ENCODE measurements at regions not wholly inside any gene's neighbourhood (a gene's known extent, or its start where the extent isn't known, plus 50 kb on each side); places are given as distances from the start of the nearest gene placed in this dataset.

DNA sequence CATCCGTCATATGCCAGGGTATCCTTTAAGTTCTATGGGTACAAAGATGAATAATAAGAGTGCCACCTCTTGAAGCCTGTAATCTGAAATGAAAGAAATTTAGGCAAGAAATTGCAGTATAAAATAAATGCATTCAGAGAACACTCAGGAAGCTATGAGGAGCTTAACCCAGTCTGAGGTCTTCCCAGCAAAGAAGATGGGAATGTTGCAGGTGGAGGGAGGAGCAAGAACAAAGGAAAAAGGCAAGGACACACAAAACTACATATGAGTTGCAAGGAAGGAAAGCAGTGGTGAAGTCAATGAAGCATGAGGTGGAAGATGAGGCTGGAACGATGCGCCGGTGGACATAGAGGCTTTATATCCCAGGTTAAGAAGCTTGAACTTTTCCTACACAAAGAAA, 67.0 kb upstream of the DST start:
- POLR2A ChIA-PET: interaction anchor here (0.9 to 3.9 kb wide), 5 partner anchors 50 to 142 kb away, joined by 3 to 21 read pairs (median 4); no protein-coding TSS in a partner anchor

GRCh38 chr6:56708810-56709597, 66.3 kb upstream of the DST start:
- Histone ChIP-seq H3K4me3 (no peak overlapping the region), H3K79me2 (ENCODE audit: control insufficient read depth, insufficient read depth, low read length) (peaks cover 53% of the 10 kb centered on the region), H2AFZ (ENCODE audit: control insufficient read depth, low read depth, low read length) (0 out of 2 replicates have a peak overlapping the region, but pooled peaks have one; percentile 11), H4K20me1 (ENCODE audit: control insufficient read depth, insufficient read depth) (no peaks in the 10 kb centered on the region), H3K4me2 (ENCODE audit: control insufficient read depth, insufficient read depth) (no peak overlapping the region), H3K4me1 (ENCODE audit: control insufficient read depth, insufficient read depth, low read length) (peaks cover 8% of the 10 kb centered on the region), H3K36me3 (ENCODE audit: control insufficient read depth in 2 of 2, insufficient read depth in 2 of 2, low read length in 1 of 2) (no peaks in the 10 kb centered on the region; a peak in 1 of 4 replicates), H3K27me3 (replicated peaks in 1 of 2; ENCODE audit: control insufficient read depth in 2 of 2, insufficient read depth in 2 of 2, low read length in 1 of 2) (no peaks in the 10 kb centered on the region), H3K9ac (ENCODE audit: control insufficient read depth, insufficient read depth, low read length) (no peak overlapping the region), H3K9me3 (replicated peaks; ENCODE audit: control insufficient read depth, insufficient read depth, low read length) (no peaks in the 10 kb centered on the region), H3K27ac (ENCODE audit: control insufficient read depth, insufficient read depth) (0 out of 2 replicates have a peak overlapping the region, but pooled peaks have one; percentile 1)
- FAIRE-seq (no peak), DNase-seq (ENCODE audit: low read depth, low spot score) (no peak), ATAC-seq (peak; percentile 72)
- SMC1A ChIA-PET (ENCODE audit: uncharacterized antibody, unreplicated experiment): interaction anchor here (0.8 to 13.2 kb wide), 30 partner anchors 8 to 251 kb away, joined by 3 to 396 read pairs (median 6); partner anchors contain the start of gene DST
- no TSS peak for BruUV-seq (replicated peaks)
- WGBS (ENCODE audit: insufficient coverage, insufficient replicate concordance, low lambda C conversion rate, missing lambda C conversion rate): 24% methylated on average over 4 of the region's 4 CpGs
- RAD21 ChIA-PET (ENCODE audit: unreplicated experiment): interaction anchor here (0.9 to 10.4 kb wide), 20 partner anchors 9 to 196 kb away, joined by 3 to 276 read pairs (median 5); no protein-coding TSS in a partner anchor
- intact Hi-C loops (cut with micrococcal nuclease; ENCODE audit: unreplicated experiment) (loop anchor here (1.0 kb wide), 2 partner anchors 48 to 142 kb away; no protein-coding TSS in a partner anchor), in situ Hi-C loops (cut with MboI) (no loop called here)
- CTCF ChIA-PET: interaction anchor here (0.5 to 11.1 kb wide), 49 partner anchors 9 to 611 kb away, joined by 3 to 468 read pairs (median 4); partner anchors contain the start of genes BEND6 and DST
- POLR2A ChIA-PET: interaction anchor here (0.9 to 3.9 kb wide), 5 partner anchors 51 to 142 kb away, joined by 3 to 21 read pairs (median 4); no protein-coding TSS in a partner anchor
- TF ChIP-seq SMAD5 (IDR thresholded peaks at IDR 0.05; ENCODE audit: low read depth) (no peak), FOXK2 (IDR thresholded peaks at IDR 0.05) (no peak), GATAD2B (conservative IDR thresholded peaks at IDR 0.05; ENCODE audit: low read depth) (no peak), SP1 (IDR thresholded peaks at IDR 0.05; ENCODE audit: low read depth, low read length) (no peak), NFIC (IDR thresholded peaks at IDR 0.05; ENCODE audit: low read depth, low read length) (no peak), CHD2 (IDR thresholded peaks at IDR 0.05; ENCODE audit: borderline replicate concordance, low read depth, low read length) (no peak)
- TF ChIP-seq, protein P1, sequence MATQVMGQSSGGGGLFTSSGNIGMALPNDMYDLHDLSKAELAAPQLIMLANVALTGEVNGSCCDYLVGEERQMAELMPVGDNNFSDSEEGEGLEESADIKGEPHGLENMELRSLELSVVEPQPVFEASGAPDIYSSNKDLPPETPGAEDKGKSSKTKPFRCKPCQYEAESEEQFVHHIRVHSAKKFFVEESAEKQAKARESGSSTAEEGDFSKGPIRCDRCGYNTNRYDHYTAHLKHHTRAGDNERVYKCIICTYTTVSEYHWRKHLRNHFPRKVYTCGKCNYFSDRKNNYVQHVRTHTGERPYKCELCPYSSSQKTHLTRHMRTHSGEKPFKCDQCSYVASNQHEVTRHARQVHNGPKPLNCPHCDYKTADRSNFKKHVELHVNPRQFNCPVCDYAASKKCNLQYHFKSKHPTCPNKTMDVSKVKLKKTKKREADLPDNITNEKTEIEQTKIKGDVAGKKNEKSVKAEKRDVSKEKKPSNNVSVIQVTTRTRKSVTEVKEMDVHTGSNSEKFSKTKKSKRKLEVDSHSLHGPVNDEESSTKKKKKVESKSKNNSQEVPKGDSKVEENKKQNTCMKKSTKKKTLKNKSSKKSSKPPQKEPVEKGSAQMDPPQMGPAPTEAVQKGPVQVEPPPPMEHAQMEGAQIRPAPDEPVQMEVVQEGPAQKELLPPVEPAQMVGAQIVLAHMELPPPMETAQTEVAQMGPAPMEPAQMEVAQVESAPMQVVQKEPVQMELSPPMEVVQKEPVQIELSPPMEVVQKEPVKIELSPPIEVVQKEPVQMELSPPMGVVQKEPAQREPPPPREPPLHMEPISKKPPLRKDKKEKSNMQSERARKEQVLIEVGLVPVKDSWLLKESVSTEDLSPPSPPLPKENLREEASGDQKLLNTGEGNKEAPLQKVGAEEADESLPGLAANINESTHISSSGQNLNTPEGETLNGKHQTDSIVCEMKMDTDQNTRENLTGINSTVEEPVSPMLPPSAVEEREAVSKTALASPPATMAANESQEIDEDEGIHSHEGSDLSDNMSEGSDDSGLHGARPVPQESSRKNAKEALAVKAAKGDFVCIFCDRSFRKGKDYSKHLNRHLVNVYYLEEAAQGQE (IDR thresholded peaks at IDR 0.05; ENCODE audit: low read depth, low read length): no peak
- TF ChIP-seq, protein P2, sequence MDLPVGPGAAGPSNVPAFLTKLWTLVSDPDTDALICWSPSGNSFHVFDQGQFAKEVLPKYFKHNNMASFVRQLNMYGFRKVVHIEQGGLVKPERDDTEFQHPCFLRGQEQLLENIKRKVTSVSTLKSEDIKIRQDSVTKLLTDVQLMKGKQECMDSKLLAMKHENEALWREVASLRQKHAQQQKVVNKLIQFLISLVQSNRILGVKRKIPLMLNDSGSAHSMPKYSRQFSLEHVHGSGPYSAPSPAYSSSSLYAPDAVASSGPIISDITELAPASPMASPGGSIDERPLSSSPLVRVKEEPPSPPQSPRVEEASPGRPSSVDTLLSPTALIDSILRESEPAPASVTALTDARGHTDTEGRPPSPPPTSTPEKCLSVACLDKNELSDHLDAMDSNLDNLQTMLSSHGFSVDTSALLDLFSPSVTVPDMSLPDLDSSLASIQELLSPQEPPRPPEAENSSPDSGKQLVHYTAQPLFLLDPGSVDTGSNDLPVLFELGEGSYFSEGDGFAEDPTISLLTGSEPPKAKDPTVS (IDR thresholded peaks at IDR 0.05; ENCODE audit: low read depth, low read length): no peak

More for the DNA sequence above, 67.0 kb upstream of the DST start:
- Histone ChIP-seq H3K36me3 (ENCODE audit: control insufficient read depth in 2 of 2, insufficient read depth in 2 of 2, low read length in 1 of 2) (no peaks in the 10 kb centered on the region; a peak in 1 of 4 replicates), H3K4me2 (ENCODE audit: control insufficient read depth, insufficient read depth) (no peak overlapping the region), H2AFZ (ENCODE audit: control insufficient read depth, low read depth, low read length) (no peak overlapping the region), H3K4me3 (no peak overlapping the region), H3K9me3 (replicated peaks; ENCODE audit: control insufficient read depth, insufficient read depth, low read length) (no peaks in the 10 kb centered on the region), H3K4me1 (ENCODE audit: control insufficient read depth, insufficient read depth, low read length) (peaks cover 13% of the 10 kb centered on the region), H4K20me1 (ENCODE audit: control insufficient read depth, insufficient read depth) (no peaks in the 10 kb centered on the region), H3K9ac (ENCODE audit: control insufficient read depth, insufficient read depth, low read length) (no peak overlapping the region), H3K79me2 (ENCODE audit: control insufficient read depth, insufficient read depth, low read length) (peaks cover 56% of the 10 kb centered on the region), H3K27ac (ENCODE audit: control insufficient read depth, insufficient read depth) (no peak overlapping the region), H3K27me3 (replicated peaks in 1 of 2; ENCODE audit: control insufficient read depth in 2 of 2, insufficient read depth in 2 of 2, low read length in 1 of 2) (no peaks in the 10 kb centered on the region)
- no peak for ATAC-seq
- SMC1A ChIA-PET (ENCODE audit: uncharacterized antibody, unreplicated experiment): interaction anchor here (0.8 to 13.2 kb wide), 30 partner anchors 8 to 250 kb away, joined by 3 to 396 read pairs (median 6); partner anchors contain the start of gene DST
- in situ Hi-C loops (cut with MboI) (no loop called here), intact Hi-C loops (cut with micrococcal nuclease; ENCODE audit: unreplicated experiment) (loop anchor here (1.0 kb wide), 2 partner anchors 48 to 142 kb away; no protein-coding TSS in a partner anchor)
- CTCF ChIA-PET: interaction anchor here (0.7 to 11.1 kb wide), 37 partner anchors 8 to 610 kb away, joined by 3 to 468 read pairs (median 6); partner anchors contain the start of genes BEND6 and DST
- BruUV-seq (replicated peaks): no TSS peak
- no peak for FAIRE-seq
- WGBS (ENCODE audit: insufficient coverage, insufficient replicate concordance, low lambda C conversion rate, missing lambda C conversion rate): 86% methylated on average over 4 of the region's 4 CpGs
- TF ChIP-seq BMI1 (IDR thresholded peaks at IDR 0.05; ENCODE audit: borderline replicate concordance): no peak
- TF ChIP-seq SPI1 (IDR thresholded peaks at IDR 0.05; ENCODE audit: borderline replicate concordance, insufficient read depth, low read depth, low read length): no peak
- RAD21 ChIA-PET (ENCODE audit: unreplicated experiment): interaction anchor here (0.9 to 10.4 kb wide), 20 partner anchors 8 to 195 kb away, joined by 3 to 276 read pairs (median 4); no protein-coding TSS in a partner anchor
- no peak for DNase-seq (ENCODE audit: low read depth, low spot score)
